ENCODE measurements at regions not wholly inside any gene's neighbourhood (a gene's known extent, or its start where the extent isn't known, plus 50 kb on each side); places are given as distances from the start of the nearest gene placed in this dataset.

DNA sequence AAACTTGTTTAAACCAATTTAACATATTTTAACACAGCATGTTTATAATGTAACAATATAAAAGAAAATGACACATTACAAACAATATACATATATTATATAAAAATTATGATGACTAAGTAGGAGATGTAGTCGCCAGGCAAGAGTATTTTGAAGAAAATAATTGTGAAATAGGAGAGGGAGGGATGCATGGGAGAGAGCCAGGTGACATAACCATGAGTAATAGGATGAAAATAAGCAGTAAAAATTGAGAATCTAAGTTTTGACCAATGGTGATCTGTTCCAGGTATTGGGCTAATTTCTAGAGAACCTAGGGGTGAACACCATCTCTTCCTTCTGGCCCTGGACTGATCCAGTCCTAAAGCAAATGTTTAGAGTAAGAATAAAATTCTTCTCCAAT is 315.2 kb upstream of the G2E3 start:
- no peak for TF ChIP-seq EZH2phosphoT487 (IDR thresholded peaks at IDR 0.05; ENCODE audit: low read depth)
- TF ChIP-seq, protein P1, sequence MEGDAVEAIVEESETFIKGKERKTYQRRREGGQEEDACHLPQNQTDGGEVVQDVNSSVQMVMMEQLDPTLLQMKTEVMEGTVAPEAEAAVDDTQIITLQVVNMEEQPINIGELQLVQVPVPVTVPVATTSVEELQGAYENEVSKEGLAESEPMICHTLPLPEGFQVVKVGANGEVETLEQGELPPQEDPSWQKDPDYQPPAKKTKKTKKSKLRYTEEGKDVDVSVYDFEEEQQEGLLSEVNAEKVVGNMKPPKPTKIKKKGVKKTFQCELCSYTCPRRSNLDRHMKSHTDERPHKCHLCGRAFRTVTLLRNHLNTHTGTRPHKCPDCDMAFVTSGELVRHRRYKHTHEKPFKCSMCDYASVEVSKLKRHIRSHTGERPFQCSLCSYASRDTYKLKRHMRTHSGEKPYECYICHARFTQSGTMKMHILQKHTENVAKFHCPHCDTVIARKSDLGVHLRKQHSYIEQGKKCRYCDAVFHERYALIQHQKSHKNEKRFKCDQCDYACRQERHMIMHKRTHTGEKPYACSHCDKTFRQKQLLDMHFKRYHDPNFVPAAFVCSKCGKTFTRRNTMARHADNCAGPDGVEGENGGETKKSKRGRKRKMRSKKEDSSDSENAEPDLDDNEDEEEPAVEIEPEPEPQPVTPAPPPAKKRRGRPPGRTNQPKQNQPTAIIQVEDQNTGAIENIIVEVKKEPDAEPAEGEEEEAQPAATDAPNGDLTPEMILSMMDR (IDR thresholded peaks at IDR 0.05; ENCODE audit: low read depth, low read length) = no peak

All from OCI-LY3 (cell line).